ENCODE measurements at regions not wholly inside any gene's neighbourhood (a gene's known extent, or its start where the extent isn't known, plus 50 kb on each side); places are given as distances from the start of the nearest gene placed in this dataset.

- no peak for TF ChIP-seq POLR2A (IDR thresholded peaks at IDR 0.05)
- TF ChIP-seq, protein P1, sequence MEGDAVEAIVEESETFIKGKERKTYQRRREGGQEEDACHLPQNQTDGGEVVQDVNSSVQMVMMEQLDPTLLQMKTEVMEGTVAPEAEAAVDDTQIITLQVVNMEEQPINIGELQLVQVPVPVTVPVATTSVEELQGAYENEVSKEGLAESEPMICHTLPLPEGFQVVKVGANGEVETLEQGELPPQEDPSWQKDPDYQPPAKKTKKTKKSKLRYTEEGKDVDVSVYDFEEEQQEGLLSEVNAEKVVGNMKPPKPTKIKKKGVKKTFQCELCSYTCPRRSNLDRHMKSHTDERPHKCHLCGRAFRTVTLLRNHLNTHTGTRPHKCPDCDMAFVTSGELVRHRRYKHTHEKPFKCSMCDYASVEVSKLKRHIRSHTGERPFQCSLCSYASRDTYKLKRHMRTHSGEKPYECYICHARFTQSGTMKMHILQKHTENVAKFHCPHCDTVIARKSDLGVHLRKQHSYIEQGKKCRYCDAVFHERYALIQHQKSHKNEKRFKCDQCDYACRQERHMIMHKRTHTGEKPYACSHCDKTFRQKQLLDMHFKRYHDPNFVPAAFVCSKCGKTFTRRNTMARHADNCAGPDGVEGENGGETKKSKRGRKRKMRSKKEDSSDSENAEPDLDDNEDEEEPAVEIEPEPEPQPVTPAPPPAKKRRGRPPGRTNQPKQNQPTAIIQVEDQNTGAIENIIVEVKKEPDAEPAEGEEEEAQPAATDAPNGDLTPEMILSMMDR (IDR thresholded peaks at IDR 0.05), result no peak
These were observed 448.3 kb upstream of the SLIT2 start for GRCh38 chr4:19803406-19803805.
